ENCODE measurements at regions not wholly inside any gene's neighbourhood (a gene's known extent, or its start where the extent isn't known, plus 50 kb on each side); places are given as distances from the start of the nearest gene placed in this dataset.
"Not testable (repeated sequence)": the region's sequence is repeated elsewhere in the genome, so short reads cannot be mapped to it uniquely, and the experiment has no call there.

GRCh38 chr4:77282305-77282704 lies 125.3 kb downstream of the CCNG2 start:
- no peaks in the 10 kb centered on the region for H3K4me1 ChIP-seq (ENCODE audit: control insufficient read depth in 3 of 3, insufficient read depth in 2 of 3, low read depth in 1 of 3, low read length in 2 of 3)
- peaks cover 0 to 4% of the 10 kb centered on the region in 2 donors for H3K9me3 ChIP-seq (ENCODE audit: control insufficient read depth in 2 of 2, insufficient read depth in 1 of 2, low read depth in 1 of 2, low read length in 1 of 2)
- WGBS, 3 donors = 43 to 60% (median 53%) methylated on average over 3 of the region's 3 CpGs
- no peak overlapping the region for H3K4me3 ChIP-seq (ENCODE audit: low read depth in 1 of 3, low read length in 3 of 3)
- DNase-seq (no peak), FAIRE-seq (no peak)
- H3K27me3 ChIP-seq (ENCODE audit: control insufficient read depth in 3 of 3, insufficient read depth in 3 of 3, low read length in 3 of 3) = no peaks in the 10 kb centered on the region
- no peak overlapping the region for H3K27ac ChIP-seq (ENCODE audit: low read depth in 1 of 3, low read length in 2 of 3)
- H3K36me3 ChIP-seq (ENCODE audit: control insufficient read depth in 3 of 3, insufficient read depth in 2 of 3, low read depth in 1 of 3, low read length in 3 of 3) = no peaks in the 10 kb centered on the region

DNA sequence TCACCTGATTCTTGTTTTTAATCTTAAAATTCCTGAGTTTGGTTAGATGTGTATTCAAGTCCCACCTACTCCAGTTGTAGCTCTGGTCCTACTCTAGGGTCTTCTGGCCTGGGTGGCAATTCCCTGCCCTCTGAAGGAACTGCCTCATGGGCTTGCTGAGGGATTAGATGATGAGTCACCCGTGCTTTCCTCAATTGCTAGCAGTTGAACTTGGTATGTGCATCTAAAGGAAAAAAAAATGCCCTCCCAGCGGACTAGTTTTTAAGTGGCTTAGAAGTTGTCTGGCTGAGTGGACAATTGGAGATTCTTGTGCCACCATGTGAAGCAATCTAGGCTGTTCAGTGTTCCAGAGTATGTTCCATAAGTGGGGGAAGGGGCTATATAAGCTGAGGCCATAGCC lies 127.0 kb downstream of the CCNG2 start:
- no peaks in the 10 kb centered on the region for H3K27me3 ChIP-seq (ENCODE audit: control insufficient read depth in 3 of 3, insufficient read depth in 3 of 3, low read length in 3 of 3)
- DNase-seq (no peak), FAIRE-seq (no peak)
- no peak overlapping the region for H3K4me3 ChIP-seq (ENCODE audit: low read depth in 1 of 3, low read length in 3 of 3)
- H3K36me3 ChIP-seq (ENCODE audit: control insufficient read depth in 3 of 3, insufficient read depth in 2 of 3, low read depth in 1 of 3, low read length in 3 of 3) = no peaks in the 10 kb centered on the region
- WGBS, 3 donors = 42 to 78% (median 72%) methylated on average over 2 of the region's 2 CpGs
- H3K4me1 ChIP-seq (ENCODE audit: control insufficient read depth in 3 of 3, insufficient read depth in 2 of 3, low read depth in 1 of 3, low read length in 2 of 3) = no peaks in the 10 kb centered on the region
- H3K9me3 ChIP-seq (ENCODE audit: control insufficient read depth in 2 of 2, insufficient read depth in 1 of 2, low read depth in 1 of 2, low read length in 1 of 2) = peaks cover 0 to 4% of the 10 kb centered on the region in 2 donors
- H3K27ac ChIP-seq (ENCODE audit: low read depth in 1 of 3, low read length in 2 of 3) = no peak overlapping the region

GRCh38 chr4:77286906-77287305 lies 129.9 kb downstream of the CCNG2 start:
- FAIRE-seq (no peak), DNase-seq (no peak)
- H3K36me3 ChIP-seq (ENCODE audit: control insufficient read depth in 3 of 3, insufficient read depth in 2 of 3, low read depth in 1 of 3, low read length in 3 of 3) = no peaks in the 10 kb centered on the region
- peaks cover 0 to 4% of the 10 kb centered on the region in 2 donors for H3K9me3 ChIP-seq (ENCODE audit: control insufficient read depth in 2 of 2, insufficient read depth in 1 of 2, low read depth in 1 of 2, low read length in 1 of 2)
- no peak overlapping the region for H3K27ac ChIP-seq (ENCODE audit: low read depth in 1 of 3, low read length in 2 of 3)
- H3K27me3 ChIP-seq (ENCODE audit: control insufficient read depth in 3 of 3, insufficient read depth in 3 of 3, low read length in 3 of 3) = peaks cover 0 to 2% (median 0%) of the 10 kb centered on the region in 3 donors
- no peak overlapping the region for H3K4me3 ChIP-seq (ENCODE audit: low read depth in 1 of 3, low read length in 3 of 3)
- 88 to 93% (median 90%) methylated on average over 1 of the region's 1 CpG for WGBS, 3 donors
- no peaks in the 10 kb centered on the region for H3K4me1 ChIP-seq (ENCODE audit: control insufficient read depth in 3 of 3, insufficient read depth in 2 of 3, low read depth in 1 of 3, low read length in 2 of 3)

DNA sequence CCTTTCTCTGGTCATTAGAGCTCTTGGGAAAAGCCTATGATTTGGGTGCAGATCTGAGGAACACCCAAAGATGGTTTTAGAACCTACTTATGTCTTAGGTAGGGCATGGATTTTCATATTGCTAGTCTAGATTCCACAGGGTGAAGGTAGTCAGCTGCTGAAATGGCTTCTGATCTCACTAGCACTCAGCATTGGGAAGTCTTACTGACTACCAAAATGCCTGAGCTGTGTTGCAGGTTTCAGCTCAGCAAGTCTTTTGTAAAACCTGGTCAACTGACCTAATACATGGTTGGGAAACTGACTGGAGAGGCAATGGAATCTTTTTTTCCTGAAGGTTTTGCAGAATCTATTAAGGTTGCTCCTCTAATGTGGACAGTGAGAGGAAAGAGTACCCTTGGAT lies 136.4 kb downstream of the CCNG2 start:
- no peaks in the 10 kb centered on the region for H3K9me3 ChIP-seq (ENCODE audit: control insufficient read depth in 2 of 2, insufficient read depth in 1 of 2, low read depth in 1 of 2, low read length in 1 of 2)
- H3K4me3 ChIP-seq (ENCODE audit: low read depth in 1 of 3, low read length in 3 of 3) = no peak overlapping the region
- H3K36me3 ChIP-seq (ENCODE audit: control insufficient read depth in 3 of 3, insufficient read depth in 2 of 3, low read depth in 1 of 3, low read length in 3 of 3) = no peaks in the 10 kb centered on the region
- DNase-seq (no peak), FAIRE-seq (no peak)
- H3K4me1 ChIP-seq (ENCODE audit: control insufficient read depth in 3 of 3, insufficient read depth in 2 of 3, low read depth in 1 of 3, low read length in 2 of 3) = no peaks in the 10 kb centered on the region
- H3K27ac ChIP-seq (ENCODE audit: low read depth in 1 of 3, low read length in 2 of 3) = no peak overlapping the region
- peaks cover 0 to 2% (median 0%) of the 10 kb centered on the region in 3 donors for H3K27me3 ChIP-seq (ENCODE audit: control insufficient read depth in 3 of 3, insufficient read depth in 3 of 3, low read length in 3 of 3)

GRCh38 chr4:77300996-77301395 lies 144.0 kb downstream of the CCNG2 start:
- H3K9me3 ChIP-seq (ENCODE audit: control insufficient read depth in 2 of 2, insufficient read depth in 1 of 2, low read depth in 1 of 2, low read length in 1 of 2); FAIRE-seq; H3K4me3 ChIP-seq (ENCODE audit: low read depth in 1 of 3, low read length in 3 of 3); DNase-seq; H3K27ac ChIP-seq (ENCODE audit: low read depth in 1 of 3, low read length in 2 of 3); H3K4me1 ChIP-seq (ENCODE audit: control insufficient read depth in 3 of 3, insufficient read depth in 2 of 3, low read depth in 1 of 3, low read length in 2 of 3); H3K36me3 ChIP-seq (ENCODE audit: control insufficient read depth in 3 of 3, insufficient read depth in 2 of 3, low read depth in 1 of 3, low read length in 3 of 3); H3K27me3 ChIP-seq (ENCODE audit: control insufficient read depth in 3 of 3, insufficient read depth in 3 of 3, low read length in 3 of 3): not testable (repeated sequence)
- WGBS, 3 donors = 21 to 44% (median 30%) methylated on average over 3 of the region's 3 CpGs

DNA sequence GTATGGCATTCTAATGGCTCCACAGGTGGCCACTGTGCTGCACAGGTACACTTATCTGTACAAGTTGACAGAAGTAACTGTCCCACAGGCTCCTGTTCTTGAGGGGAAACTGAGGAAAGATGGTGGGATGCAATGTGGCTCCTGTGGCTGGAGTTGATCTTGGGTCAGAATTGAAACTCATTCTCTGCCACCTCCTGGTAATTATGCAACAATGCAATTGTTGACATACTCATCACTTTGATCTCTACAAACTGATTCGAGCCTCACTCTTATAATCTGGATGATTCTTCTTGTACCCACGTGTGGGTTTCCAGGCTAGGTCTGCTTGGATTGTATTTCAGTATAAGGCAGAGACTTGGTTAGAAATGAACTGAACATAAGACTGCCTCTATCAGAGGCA lies 148.8 kb downstream of the CCNG2 start:
- H3K4me3 ChIP-seq (ENCODE audit: low read depth in 1 of 3, low read length in 3 of 3) = no peak overlapping the region
- no peak for FAIRE-seq
- no peak for DNase-seq
- 17 to 53% (median 22%) methylated on average over 2 of the region's 2 CpGs for WGBS, 3 donors
- peaks cover 0 to 2% (median 0%) of the 10 kb centered on the region in 3 donors for H3K27me3 ChIP-seq (ENCODE audit: control insufficient read depth in 3 of 3, insufficient read depth in 3 of 3, low read length in 3 of 3)
- no peak overlapping the region for H3K27ac ChIP-seq (ENCODE audit: low read depth in 1 of 3, low read length in 2 of 3)
- no peaks in the 10 kb centered on the region for H3K4me1 ChIP-seq (ENCODE audit: control insufficient read depth in 3 of 3, insufficient read depth in 2 of 3, low read depth in 1 of 3, low read length in 2 of 3)
- no peaks in the 10 kb centered on the region for H3K36me3 ChIP-seq (ENCODE audit: control insufficient read depth in 3 of 3, insufficient read depth in 2 of 3, low read depth in 1 of 3, low read length in 3 of 3)
- H3K9me3 ChIP-seq (ENCODE audit: control insufficient read depth in 2 of 2, insufficient read depth in 1 of 2, low read depth in 1 of 2, low read length in 1 of 2) = no peaks in the 10 kb centered on the region

GRCh38 chr4:77306496-77306895 lies 149.5 kb downstream of the CCNG2 start:
- 69 to 92% (median 77%) methylated on average over 2 of the region's 2 CpGs for WGBS, 3 donors
- FAIRE-seq = no peak
- no peak for DNase-seq
- H3K4me3 ChIP-seq (ENCODE audit: low read depth in 1 of 3, low read length in 3 of 3) = no peak overlapping the region
- no peaks in the 10 kb centered on the region for H3K9me3 ChIP-seq (ENCODE audit: control insufficient read depth in 2 of 2, insufficient read depth in 1 of 2, low read depth in 1 of 2, low read length in 1 of 2)
- H3K36me3 ChIP-seq (ENCODE audit: control insufficient read depth in 3 of 3, insufficient read depth in 2 of 3, low read depth in 1 of 3, low read length in 3 of 3) = no peaks in the 10 kb centered on the region
- H3K27me3 ChIP-seq (ENCODE audit: control insufficient read depth in 3 of 3, insufficient read depth in 3 of 3, low read length in 3 of 3) = peaks cover 0 to 2% (median 0%) of the 10 kb centered on the region in 3 donors
- no peak overlapping the region for H3K27ac ChIP-seq (ENCODE audit: low read depth in 1 of 3, low read length in 2 of 3)
- H3K4me1 ChIP-seq (ENCODE audit: control insufficient read depth in 3 of 3, insufficient read depth in 2 of 3, low read depth in 1 of 3, low read length in 2 of 3) = no peaks in the 10 kb centered on the region

DNA sequence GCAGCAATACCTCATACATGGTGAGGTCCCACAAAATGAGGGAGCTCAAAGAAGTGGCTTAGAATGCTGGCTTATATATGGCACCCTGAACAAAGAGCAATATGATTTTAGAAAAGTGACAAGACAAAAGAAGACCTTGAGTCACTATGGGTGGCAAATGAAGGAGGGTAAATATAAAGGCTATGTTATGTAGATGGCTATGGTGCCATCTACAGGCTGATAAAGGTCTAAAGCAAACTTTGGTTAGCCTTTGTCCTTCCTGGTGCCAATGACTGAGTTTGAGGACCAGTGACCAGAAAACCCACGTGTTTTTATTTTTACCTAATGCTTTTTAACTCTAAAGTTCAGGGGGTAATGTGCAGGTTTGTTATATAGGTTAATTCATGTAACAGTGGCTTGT lies 151.8 kb downstream of the CCNG2 start:
- WGBS, 3 donors = 14 to 26% (median 14%) methylated on average over 1 of the region's 1 CpG

GRCh38 chr4:77309496-77309895 lies 152.5 kb downstream of the CCNG2 start:
- Histone ChIP-seq H3K27ac (ENCODE audit: low read depth in 1 of 3, low read length in 2 of 3) (no peak overlapping the region), H3K4me1 (ENCODE audit: control insufficient read depth in 3 of 3, insufficient read depth in 2 of 3, low read depth in 1 of 3, low read length in 2 of 3) (no peaks in the 10 kb centered on the region), H3K27me3 (ENCODE audit: control insufficient read depth in 3 of 3, insufficient read depth in 3 of 3, low read length in 3 of 3) (no peaks in the 10 kb centered on the region), H3K36me3 (ENCODE audit: control insufficient read depth in 3 of 3, insufficient read depth in 2 of 3, low read depth in 1 of 3, low read length in 3 of 3) (no peaks in the 10 kb centered on the region), H3K9me3 (ENCODE audit: control insufficient read depth in 2 of 2, insufficient read depth in 1 of 2, low read depth in 1 of 2, low read length in 1 of 2) (no peaks in the 10 kb centered on the region), H3K4me3 (ENCODE audit: low read depth in 1 of 3, low read length in 3 of 3) (no peak overlapping the region)
- DNase-seq (peak in 1 of 2 donors; percentile 24), FAIRE-seq (no peak)
- 11 to 58% (median 24%) methylated on average over 2 of the region's 2 CpGs for WGBS, 3 donors

More for the DNA sequence above, 151.8 kb downstream of the CCNG2 start:
- no peaks in the 10 kb centered on the region for H3K36me3 ChIP-seq (ENCODE audit: control insufficient read depth in 3 of 3, insufficient read depth in 2 of 3, low read depth in 1 of 3, low read length in 3 of 3)
- no peak overlapping the region for H3K4me3 ChIP-seq (ENCODE audit: low read depth in 1 of 3, low read length in 3 of 3)
- DNase-seq = peak; percentile 26 to 28
- H3K27ac ChIP-seq (ENCODE audit: low read depth in 1 of 3, low read length in 2 of 3) = no peak overlapping the region
- no peaks in the 10 kb centered on the region for H3K4me1 ChIP-seq (ENCODE audit: control insufficient read depth in 3 of 3, insufficient read depth in 2 of 3, low read depth in 1 of 3, low read length in 2 of 3)
- no peaks in the 10 kb centered on the region for H3K9me3 ChIP-seq (ENCODE audit: control insufficient read depth in 2 of 2, insufficient read depth in 1 of 2, low read depth in 1 of 2, low read length in 1 of 2)
- no peak for FAIRE-seq
- no peaks in the 10 kb centered on the region for H3K27me3 ChIP-seq (ENCODE audit: control insufficient read depth in 3 of 3, insufficient read depth in 3 of 3, low read length in 3 of 3)

All from small intestine (tissue), 7 donors.